SU-DHL-6 (cell line): ENCODE measurements at regions not wholly inside any gene's neighbourhood (a gene's known extent, or its start where the extent isn't known, plus 50 kb on each side); places are given as distances from the start of the nearest gene placed in this dataset.

ENCODE experiments used
- CTCF ChIP-seq: fragments of 200-600 bp; sonication (generic); IDR thresholded peaks from one replicate; pipeline ENCODE4 v1.5.1; 2017; ENCODE audit warnings: antibody characterized with exemption, mild to moderate bottlenecking, low read length, moderate library complexity; ENCODE audit not compliant: insufficient read depth, poor library complexity, severe bottlenecking
- EZH2phosphoT487 ChIP-seq: fragments of 200-600 bp; sonication (generic), shearing (Covaris generic); conservative IDR thresholded peaks from 2 replicates; pipeline ENCODE4 v1.6.1; 2018; ENCODE audit warnings: mild to moderate bottlenecking, antibody characterized with exemption, low read length, moderate library complexity, mixed read lengths

- TF ChIP-seq CTCF (no peak), EZH2phosphoT487 (no peak)
Observed at GRCh38 chr2:12557688-12558087, 159.0 kb upstream of the TRIB2 start.
